ENCODE measurements at regions not wholly inside any gene's neighbourhood (a gene's known extent, or its start where the extent isn't known, plus 50 kb on each side); places are given as distances from the start of the nearest gene placed in this dataset.
A peak's percentile ranks its signal among the peaks of the same experiment; 100 is the strongest.

DNA sequence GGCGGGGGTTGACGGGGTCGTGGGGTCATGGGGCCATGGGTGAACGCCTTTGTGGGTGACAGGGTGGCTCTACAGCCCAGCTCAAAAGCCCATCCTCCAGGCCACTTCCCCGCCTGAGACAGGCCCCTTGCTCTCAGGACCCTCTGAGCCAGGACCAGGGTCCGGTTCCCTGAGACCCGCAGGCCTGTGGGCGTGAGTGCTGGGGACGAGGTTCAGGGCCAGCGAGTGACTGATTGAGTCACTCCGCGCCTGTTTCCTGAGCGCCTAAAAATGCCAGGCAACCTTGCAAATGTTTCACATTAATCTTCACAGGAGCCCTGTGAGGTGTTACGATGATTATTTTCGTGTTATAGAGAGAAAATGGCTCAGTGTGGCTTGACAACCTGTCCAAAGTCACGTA, 97.8 kb downstream of the ZNF674 start:
- H3K4me3 ChIP-seq: peak overlapping the region; percentile 29 to 50 (median 46)
- no peaks in the 10 kb centered on the region for H3K4me1 ChIP-seq
- TF ChIP-seq, protein P1, sequence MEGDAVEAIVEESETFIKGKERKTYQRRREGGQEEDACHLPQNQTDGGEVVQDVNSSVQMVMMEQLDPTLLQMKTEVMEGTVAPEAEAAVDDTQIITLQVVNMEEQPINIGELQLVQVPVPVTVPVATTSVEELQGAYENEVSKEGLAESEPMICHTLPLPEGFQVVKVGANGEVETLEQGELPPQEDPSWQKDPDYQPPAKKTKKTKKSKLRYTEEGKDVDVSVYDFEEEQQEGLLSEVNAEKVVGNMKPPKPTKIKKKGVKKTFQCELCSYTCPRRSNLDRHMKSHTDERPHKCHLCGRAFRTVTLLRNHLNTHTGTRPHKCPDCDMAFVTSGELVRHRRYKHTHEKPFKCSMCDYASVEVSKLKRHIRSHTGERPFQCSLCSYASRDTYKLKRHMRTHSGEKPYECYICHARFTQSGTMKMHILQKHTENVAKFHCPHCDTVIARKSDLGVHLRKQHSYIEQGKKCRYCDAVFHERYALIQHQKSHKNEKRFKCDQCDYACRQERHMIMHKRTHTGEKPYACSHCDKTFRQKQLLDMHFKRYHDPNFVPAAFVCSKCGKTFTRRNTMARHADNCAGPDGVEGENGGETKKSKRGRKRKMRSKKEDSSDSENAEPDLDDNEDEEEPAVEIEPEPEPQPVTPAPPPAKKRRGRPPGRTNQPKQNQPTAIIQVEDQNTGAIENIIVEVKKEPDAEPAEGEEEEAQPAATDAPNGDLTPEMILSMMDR (IDR thresholded peaks at IDR 0.05): no peak
- no peaks in the 10 kb centered on the region for H3K36me3 ChIP-seq
- peak in 1 of 6 donors; percentile 20 for DNase-seq
- WGBS, 2 donors: 0 to 24% methylated on average over 16 of the region's 16 CpGs
- peaks cover 0 to 3% (median 0%) of the 10 kb centered on the region in 4 donors for H3K27me3 ChIP-seq
- peak in 3 of 4 donors; percentile 18 to 48 (median 46) for ATAC-seq
- intact Hi-C loops (cut with DNase I): no loop called here
- FAIRE-seq: no peak
- H3K9me3 ChIP-seq: no peaks in the 10 kb centered on the region
- H3K27ac ChIP-seq: peak overlapping the region in 2 of 4 donors; percentile 58 to 63

DNA sequence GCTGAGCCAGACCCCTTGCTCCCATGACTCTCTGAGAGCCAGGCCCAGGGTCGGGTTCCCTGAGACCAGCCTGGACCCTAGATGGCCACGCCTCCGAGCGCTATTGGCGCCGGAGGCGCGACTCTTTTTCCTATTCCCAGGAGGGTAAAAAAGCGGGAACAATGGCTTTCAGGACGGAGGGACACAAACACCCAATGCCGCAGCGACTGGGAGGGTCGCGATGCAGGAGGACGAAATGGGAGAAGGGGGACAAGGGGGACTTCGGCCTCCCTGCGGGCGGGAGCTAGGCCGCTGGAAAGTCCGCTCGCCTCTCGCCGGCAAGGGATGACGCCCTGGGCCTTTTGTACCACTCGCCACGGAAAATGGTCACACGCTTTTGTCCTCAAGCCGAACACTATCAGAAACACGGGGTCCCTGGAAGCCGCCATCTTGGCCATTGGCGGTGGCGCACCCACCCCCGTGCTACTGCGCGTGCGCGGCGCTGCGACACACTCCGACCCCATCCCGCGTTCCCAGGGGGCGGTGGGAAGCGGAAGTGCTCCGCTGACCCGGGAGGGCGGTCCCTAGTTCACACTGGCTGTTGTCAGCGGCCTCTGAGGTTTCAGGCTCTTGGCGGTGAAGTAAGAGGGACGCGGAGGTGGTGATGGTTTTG, 98.4 kb downstream of the ZNF674 start:
- Histone ChIP-seq H3K4me3 (peak overlapping the region; percentile 29 to 50 (median 46)), H3K27ac (peak overlapping the region in 3 of 4 donors; percentile 39 to 63 (median 58)), H3K9me3 (no peaks in the 10 kb centered on the region), H3K27me3 (peaks cover 0 to 3% (median 0%) of the 10 kb centered on the region in 4 donors), H3K36me3 (no peaks in the 10 kb centered on the region), H3K4me1 (no peaks in the 10 kb centered on the region)
- WGBS, 2 donors: 1 to 28% methylated on average over 49 to 50 of the region's 51 CpGs
- ATAC-seq (peak; percentile 98 to 99 (median 98)), FAIRE-seq (no peak), DNase-seq (peak; percentile 78 to 92 (median 82))
- TF ChIP-seq, protein P1 (IDR thresholded peaks at IDR 0.05): no peak
- intact Hi-C loops (cut with DNase I): no loop called here

DNA sequence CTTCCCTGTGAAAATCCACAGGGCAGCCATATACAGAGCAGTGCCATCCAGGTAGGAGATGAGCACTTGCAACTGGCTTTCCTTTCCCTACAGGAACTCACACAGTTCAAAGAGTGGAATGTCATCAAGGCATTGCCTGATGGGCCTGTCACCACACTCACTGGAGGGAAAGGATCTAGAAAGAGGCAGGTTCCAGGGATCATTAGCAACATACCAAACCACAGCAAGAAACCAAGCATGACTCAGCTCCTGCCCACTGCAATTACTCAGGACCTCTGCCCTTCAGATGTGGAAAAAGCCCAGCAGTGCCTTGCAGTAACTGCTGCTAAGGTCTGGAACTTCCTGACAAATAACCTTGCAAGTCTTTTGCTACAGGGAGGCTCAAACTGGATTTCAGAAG, 101.2 kb downstream of the ZNF674 start:
- Histone ChIP-seq H3K27me3 (peaks cover 0 to 3% (median 0%) of the 10 kb centered on the region in 4 donors), H3K36me3 (no peaks in the 10 kb centered on the region), H3K4me1 (no peaks in the 10 kb centered on the region), H3K4me3 (no peak overlapping the region), H3K9me3 (no peaks in the 10 kb centered on the region), H3K27ac (no peak overlapping the region)
- FAIRE-seq: no peak
- no peak for DNase-seq
- intact Hi-C loops (cut with DNase I): no loop called here
- ATAC-seq: no peak
- TF ChIP-seq, protein P1 (IDR thresholded peaks at IDR 0.05): no peak

DNA sequence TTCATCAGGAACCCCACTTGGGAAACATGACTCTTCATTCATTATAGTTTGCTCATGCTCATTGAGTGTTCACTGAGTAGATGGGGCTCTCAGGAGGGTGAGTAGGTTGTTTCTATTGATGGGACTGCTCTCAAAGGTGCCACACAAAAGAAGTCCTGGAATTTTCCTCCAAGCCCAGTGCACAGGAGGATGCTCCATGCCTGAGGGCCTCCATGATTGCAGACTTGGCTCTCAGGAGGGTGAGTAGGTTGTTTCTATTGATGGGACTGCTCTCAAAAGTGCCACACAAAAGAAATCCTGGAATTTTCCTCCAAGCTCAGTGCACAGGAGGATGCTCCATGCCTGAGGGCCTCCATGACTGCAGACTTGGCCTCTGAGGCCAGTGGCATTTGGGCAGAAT, 108.5 kb downstream of the ZNF674 start:
- H3K4me1 ChIP-seq: no peaks in the 10 kb centered on the region
- intact Hi-C loops (cut with DNase I): no loop called here
- ATAC-seq (no peak), DNase-seq (no peak), FAIRE-seq (no peak)
- no peak overlapping the region for H3K27ac ChIP-seq
- no peaks in the 10 kb centered on the region for H3K9me3 ChIP-seq
- peaks cover 0 to 9% (median 0%) of the 10 kb centered on the region in 4 donors for H3K27me3 ChIP-seq
- H3K4me3 ChIP-seq: no peak overlapping the region
- no peaks in the 10 kb centered on the region for H3K36me3 ChIP-seq
- TF ChIP-seq, protein P1 (IDR thresholded peaks at IDR 0.05): no peak

DNA sequence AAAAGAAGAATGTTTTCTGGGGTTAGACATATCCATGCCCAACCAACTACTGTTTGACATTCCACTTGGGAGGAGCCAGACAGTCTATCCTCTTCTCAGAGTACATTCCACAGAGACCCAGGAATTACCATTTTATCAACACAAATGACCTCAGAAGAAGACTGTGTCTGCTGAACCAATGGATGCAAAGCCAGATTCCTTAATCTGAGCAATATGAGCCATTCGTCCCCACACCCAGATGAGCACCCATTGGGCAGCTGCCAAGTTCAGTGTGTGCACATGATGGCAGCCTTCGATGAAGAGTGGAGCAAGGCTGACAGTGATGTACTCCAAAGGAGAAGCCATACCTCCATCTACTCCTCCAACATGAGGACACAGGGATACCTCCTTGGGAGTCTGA, 111.3 kb downstream of the ZNF674 start:
- FAIRE-seq (no peak), ATAC-seq (no peak), DNase-seq (no peak)
- WGBS, 2 donors: 55 to 69% methylated on average over 2 of the region's 2 CpGs
- Histone ChIP-seq H3K9me3 (no peaks in the 10 kb centered on the region), H3K4me1 (no peaks in the 10 kb centered on the region), H3K27me3 (peaks cover 0 to 9% (median 0%) of the 10 kb centered on the region in 4 donors), H3K4me3 (no peak overlapping the region), H3K27ac (no peak overlapping the region), H3K36me3 (no peaks in the 10 kb centered on the region)
- TF ChIP-seq, protein P1 (IDR thresholded peaks at IDR 0.05): no peak
- intact Hi-C loops (cut with DNase I): no loop called here
